Naive thymus-derived CD4-positive, alpha-beta T cell (primary cell): ENCODE measurements at regions not wholly inside any gene's neighbourhood (a gene's known extent, or its start where the extent isn't known, plus 50 kb on each side); places are given as distances from the start of the nearest gene placed in this dataset.

Experiments used
- ATAC-seq: fragments of 150-1000 bp; cut with Tn5 transposase; 2 replicates; pipeline ENCODE4 v1.10.0; 2021; ENCODE audit warnings: mild to moderate bottlenecking, moderate library complexity
- CTCF ChIA-PET: fragments of 350-600 bp; sonication (Branson Sonifier 250); formaldehyde crosslinking; loops from one replicate; lab custom pipeline; 2021; ENCODE audit warnings: antibody characterized with exemption; lab: Charles Lee
- POLR2A ChIA-PET: fragments of 350-600 bp; sonication (Branson Sonifier 250); formaldehyde crosslinking; loops from one replicate; lab custom pipeline; 2021; ENCODE audit warnings: antibody characterized with exemption, inconsistent platforms; lab: Charles Lee
- DNase-seq, 9 donors: peaks; one replicate each; pipeline versions ENCODE4 v3.0.0 to v3.0.0-alpha.2; 2020 to 2022; ENCODE audit warnings: mixed read lengths in 1 of 9
- H3K27ac ChIP-seq: one replicate; pipeline ENCODE4 v1.7.0; 2013; ENCODE audit warnings: mild to moderate bottlenecking, low read depth, low read length, moderate library complexity
- H3K27me3 ChIP-seq, 2 donors: one replicate each; pipeline ENCODE4 v1.7.0; 2013; ENCODE audit warnings: low read length in 2 of 2, mild to moderate bottlenecking in 2 of 2, moderate library complexity in 2 of 2; ENCODE audit not compliant: control insufficient read depth in 2 of 2, insufficient read depth in 2 of 2
- H3K36me3 ChIP-seq, 3 experiments: 1 replicate in 2 of 3; 2 replicates in 1 of 3; pipeline ENCODE4 v1.7.0; 2013; ENCODE audit warnings: low read length in 3 of 3, mild to moderate bottlenecking in 3 of 3, moderate library complexity in 1 of 3; ENCODE audit not compliant: insufficient read depth in 3 of 3, control insufficient read depth in 2 of 3
- H3K4me1 ChIP-seq, 2 donors: one replicate each; pipeline ENCODE4 v1.7.0; 2013; ENCODE audit warnings: low read length in 2 of 2, mild to moderate bottlenecking in 2 of 2, moderate library complexity in 1 of 2; ENCODE audit not compliant: control insufficient read depth in 2 of 2, insufficient read depth in 2 of 2
- H3K4me3 ChIP-seq: 2 replicates; pipeline ENCODE4 v1.7.0; 2013; ENCODE audit warnings: mild to moderate bottlenecking, low read length
- H3K9me3 ChIP-seq, 3 experiments: 1 replicate in 2 of 3; 2 replicates in 1 of 3; pipeline ENCODE4 v1.7.0; 2013; ENCODE audit warnings: low read length in 3 of 3; ENCODE audit not compliant: control insufficient read depth in 2 of 3
- H3K27ac Mint-ChIP-seq, 9 donors: one replicate each; pipeline ENCODE4 v1.8.0; 2020 to 2022; ENCODE audit warnings: mixed read lengths in 9 of 9, mild to moderate bottlenecking in 8 of 9, moderate library complexity in 5 of 9, inconsistent platforms in 2 of 9
- H3K27me3 Mint-ChIP-seq, 5 donors: one replicate each; pipeline ENCODE4 v1.8.0; 2021 to 2022; ENCODE audit warnings: mixed read lengths in 5 of 5, mild to moderate bottlenecking in 1 of 5
- H3K36me3 Mint-ChIP-seq, 5 donors: one replicate each; pipeline ENCODE4 v1.8.0; 2020 to 2022; ENCODE audit warnings: mixed read lengths in 5 of 5, mild to moderate bottlenecking in 3 of 5, inconsistent platforms in 1 of 5
- H3K4me1 Mint-ChIP-seq, 7 donors: one replicate each; pipeline ENCODE4 v1.8.0; 2020 to 2022; ENCODE audit warnings: mixed read lengths in 7 of 7, mild to moderate bottlenecking in 3 of 7, inconsistent platforms in 1 of 7
- H3K4me3 Mint-ChIP-seq, 10 donors: one replicate each; pipeline ENCODE4 v1.8.0; 2020 to 2022; ENCODE audit warnings: mild to moderate bottlenecking in 10 of 10, mixed read lengths in 10 of 10, moderate library complexity in 6 of 10, inconsistent platforms in 2 of 10
- H3K9me3 Mint-ChIP-seq, 11 donors: one replicate each; pipeline ENCODE4 v1.8.0; 2020 to 2022; ENCODE audit warnings: mixed read lengths in 11 of 11, mild to moderate bottlenecking in 4 of 11, inconsistent platforms in 1 of 11, moderate library complexity in 1 of 11
- intact Hi-C, 2 donors: fragments of 100-400 bp; cut with micrococcal nuclease; formaldehyde crosslinking; loops; one replicate each; pipeline ENCODE4 v1.15.1; 2023

DNA sequence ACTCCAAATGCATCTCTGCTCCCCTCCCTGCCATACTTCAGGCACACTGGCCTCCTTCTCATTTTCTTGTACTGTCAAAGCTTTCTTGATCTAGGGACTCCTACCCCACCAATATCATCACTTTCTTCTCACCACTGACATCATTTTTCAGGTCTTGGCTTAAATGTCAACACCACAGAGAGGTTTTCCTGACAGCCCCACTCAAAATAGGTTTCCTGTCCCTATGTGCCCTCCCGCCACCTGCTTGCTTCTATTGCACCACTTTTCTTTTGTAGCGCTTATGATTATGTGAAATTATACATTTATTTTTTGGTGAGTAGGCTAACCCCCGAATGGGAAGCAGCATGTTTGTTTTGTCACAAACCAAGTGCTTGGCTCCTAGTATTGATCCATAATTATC lies 164.6 kb downstream of the NDFIP2 start:
- H3K9me3 ChIP-seq = no peaks in the 10 kb centered on the region
- CTCF ChIA-PET = no interaction called here
- H3K4me3 Mint-ChIP-seq = no peak overlapping the region

DNA sequence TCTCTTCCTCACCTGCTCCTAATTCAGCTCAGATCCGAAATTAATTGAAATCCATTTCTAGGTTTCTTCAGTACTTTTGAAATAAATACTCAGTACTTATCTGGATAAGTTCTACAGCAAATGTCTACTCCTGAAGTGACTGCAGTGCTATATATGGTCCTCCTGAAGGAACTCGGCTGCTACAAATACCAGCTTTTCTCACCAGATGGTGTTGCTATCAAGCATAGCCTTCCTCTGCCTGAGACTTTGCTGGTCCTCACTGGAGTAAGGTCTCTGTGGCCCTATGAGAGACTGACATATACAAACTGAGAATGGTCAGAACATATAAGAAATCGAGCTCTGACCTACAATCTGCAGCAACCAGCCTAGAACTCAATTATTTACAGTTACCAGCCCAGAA lies 161.6 kb downstream of the NDFIP2 start:
- no peaks in the 10 kb centered on the region for H3K4me1 Mint-ChIP-seq
- Histone ChIP-seq H3K27me3 (no peaks in the 10 kb centered on the region), H3K9me3 (no peaks in the 10 kb centered on the region), H3K4me3 (no peak overlapping the region), H3K27ac (no peak overlapping the region), H3K4me1 (no peaks in the 10 kb centered on the region), H3K36me3 (no peaks in the 10 kb centered on the region)
- ATAC-seq (no peak), DNase-seq (no peak)
- POLR2A ChIA-PET = no interaction called here
- H3K4me3 Mint-ChIP-seq = no peak overlapping the region
- CTCF ChIA-PET = no interaction called here
- peaks cover 0 to 8% (median 0%) of the 10 kb centered on the region in 11 donors for H3K9me3 Mint-ChIP-seq
- H3K27me3 Mint-ChIP-seq = peaks cover 5 to 34% (median 11%) of the 10 kb centered on the region in 5 donors
- intact Hi-C loops = no loop called here
- no peaks in the 10 kb centered on the region for H3K36me3 Mint-ChIP-seq
- H3K27ac Mint-ChIP-seq = no peak overlapping the region

More for the DNA sequence above, 164.6 kb downstream of the NDFIP2 start:
- H3K27me3 ChIP-seq = no peaks in the 10 kb centered on the region
- H3K27ac Mint-ChIP-seq = no peak overlapping the region
- no peak for ATAC-seq
- no peak overlapping the region for H3K27ac ChIP-seq
- peaks cover 0 to 3% (median 0%) of the 10 kb centered on the region in 11 donors for H3K9me3 Mint-ChIP-seq
- no peaks in the 10 kb centered on the region for H3K36me3 ChIP-seq
- POLR2A ChIA-PET = no interaction called here
- intact Hi-C loops = no loop called here
- no peak overlapping the region for H3K4me3 ChIP-seq
- no peaks in the 10 kb centered on the region for H3K36me3 Mint-ChIP-seq
- H3K4me1 ChIP-seq = no peaks in the 10 kb centered on the region
- DNase-seq = no peak
- H3K4me1 Mint-ChIP-seq = no peaks in the 10 kb centered on the region
- H3K27me3 Mint-ChIP-seq = peaks cover 4 to 38% (median 11%) of the 10 kb centered on the region in 5 donors

DNA sequence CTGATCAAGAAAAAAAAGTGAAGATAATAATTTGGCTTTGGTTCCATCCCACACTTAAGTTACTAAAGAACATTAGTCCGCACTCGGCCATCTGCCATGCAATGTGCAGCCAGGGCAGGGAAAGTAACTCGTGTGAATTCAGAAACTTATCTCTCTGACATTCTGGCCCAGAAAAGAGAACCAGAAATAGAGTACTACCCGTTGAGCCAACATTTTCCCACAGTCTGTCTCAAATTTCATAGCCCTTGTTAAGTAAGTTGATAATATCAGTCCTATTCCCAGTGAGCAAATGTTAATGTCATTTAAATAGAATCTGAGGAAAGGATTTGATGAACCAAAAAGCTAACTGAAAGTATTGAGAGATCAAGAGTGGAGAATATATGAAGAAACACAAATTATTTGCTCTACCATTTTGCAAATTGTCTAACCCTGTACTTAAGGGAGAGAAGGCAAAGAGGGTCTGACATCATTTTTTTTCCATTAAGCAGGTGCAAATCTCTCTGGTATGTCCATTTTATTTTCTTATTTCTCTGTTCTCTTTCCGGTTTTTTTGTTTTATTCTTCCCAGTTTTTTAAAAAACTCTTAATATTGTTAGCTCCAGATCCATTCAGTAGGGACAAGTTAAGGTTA lies 156.3 kb downstream of the NDFIP2 start:
- Histone ChIP-seq H3K27me3 (no peaks in the 10 kb centered on the region), H3K4me1 (no peaks in the 10 kb centered on the region), H3K27ac (no peak overlapping the region), H3K36me3 (no peaks in the 10 kb centered on the region), H3K9me3 (no peaks in the 10 kb centered on the region), H3K4me3 (no peak overlapping the region)
- ATAC-seq (no peak), DNase-seq (no peak)
- H3K4me3 Mint-ChIP-seq = no peak overlapping the region
- peaks cover 0 to 8% (median 0%) of the 10 kb centered on the region in 11 donors for H3K9me3 Mint-ChIP-seq
- CTCF ChIA-PET = no interaction called here
- POLR2A ChIA-PET = no interaction called here
- no peaks in the 10 kb centered on the region for H3K4me1 Mint-ChIP-seq
- peaks cover 0 to 17% (median 11%) of the 10 kb centered on the region in 5 donors for H3K27me3 Mint-ChIP-seq
- no peak overlapping the region for H3K27ac Mint-ChIP-seq
- intact Hi-C loops = no loop called here
- no peaks in the 10 kb centered on the region for H3K36me3 Mint-ChIP-seq

DNA sequence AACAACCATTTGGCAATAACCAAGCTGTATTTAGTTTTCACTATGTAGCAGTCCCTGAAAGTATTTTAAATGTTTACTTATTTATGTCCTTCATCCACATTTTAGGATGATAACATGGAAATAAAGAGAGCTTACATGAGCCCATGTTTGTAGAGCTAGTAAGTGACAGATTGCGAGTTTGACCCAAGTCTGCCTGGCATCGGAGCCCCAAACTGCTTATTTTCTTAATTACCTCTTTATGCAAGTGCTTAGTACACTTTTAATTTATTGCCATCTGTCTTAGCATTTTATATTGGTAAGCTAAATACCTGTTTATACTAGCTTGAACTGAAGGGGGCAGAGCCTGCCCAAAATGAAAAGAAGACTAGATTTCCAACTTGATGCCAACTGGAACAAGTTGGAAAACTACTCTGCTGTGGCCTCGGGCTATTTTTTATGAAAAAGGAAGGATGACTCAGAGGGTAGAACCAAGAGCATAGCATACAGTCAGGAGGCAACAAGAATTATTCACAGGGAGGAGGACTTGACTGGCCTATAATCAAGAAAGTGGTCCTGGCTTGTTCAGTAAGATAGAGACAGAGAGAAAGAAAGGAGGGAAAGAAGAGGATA lies 150.2 kb downstream of the NDFIP2 start:
- POLR2A ChIA-PET = no interaction called here

DNA sequence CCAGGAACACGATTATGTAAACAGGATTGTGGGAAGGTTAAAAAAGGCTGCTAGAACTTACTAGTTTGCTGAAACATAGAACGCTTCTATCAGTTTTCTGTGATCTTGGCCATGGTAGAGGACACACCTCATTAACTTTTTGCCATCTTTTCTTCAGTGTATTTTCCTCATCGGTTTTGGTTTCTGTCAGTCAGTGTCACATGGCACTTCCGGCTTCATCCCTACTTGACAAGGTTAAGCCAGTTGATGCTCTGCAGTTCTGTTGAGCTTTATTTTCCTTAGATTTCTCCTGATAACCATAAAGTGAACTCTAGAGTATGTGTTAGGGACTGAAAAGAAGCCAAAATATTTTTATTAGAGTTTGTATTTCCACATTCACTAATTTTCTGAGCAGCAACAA lies 147.5 kb downstream of the NDFIP2 start:
- Mint-ChIP-seq H3K4me3 (no peak overlapping the region), H3K27ac (no peak overlapping the region), H3K9me3 (peaks cover 0 to 5% (median 0%) of the 10 kb centered on the region in 11 donors), H3K4me1 (no peaks in the 10 kb centered on the region), H3K36me3 (no peaks in the 10 kb centered on the region), H3K27me3 (peaks cover 2 to 31% (median 18%) of the 10 kb centered on the region in 5 donors)
- ChIA-PET CTCF (no interaction called here), POLR2A (no interaction called here)
- no peak for DNase-seq
- no peaks in the 10 kb centered on the region for H3K4me1 ChIP-seq
- H3K27me3 ChIP-seq = no peaks in the 10 kb centered on the region
- no peak overlapping the region for H3K4me3 ChIP-seq
- no peak for ATAC-seq
- H3K27ac ChIP-seq = no peak overlapping the region
- intact Hi-C loops = no loop called here
- H3K9me3 ChIP-seq = no peaks in the 10 kb centered on the region
- no peaks in the 10 kb centered on the region for H3K36me3 ChIP-seq

More for the DNA sequence above, 150.2 kb downstream of the NDFIP2 start:
- no peak overlapping the region for H3K4me3 ChIP-seq
- H3K27me3 ChIP-seq = no peaks in the 10 kb centered on the region
- Mint-ChIP-seq H3K4me3 (no peak overlapping the region), H3K36me3 (no peaks in the 10 kb centered on the region), H3K4me1 (no peaks in the 10 kb centered on the region), H3K27ac (no peak overlapping the region), H3K9me3 (peaks cover 0 to 5% (median 0%) of the 10 kb centered on the region in 11 donors), H3K27me3 (peaks cover 7 to 33% (median 13%) of the 10 kb centered on the region in 5 donors)
- H3K36me3 ChIP-seq = no peaks in the 10 kb centered on the region
- no peak for DNase-seq
- no peaks in the 10 kb centered on the region for H3K9me3 ChIP-seq
- no peak overlapping the region for H3K27ac ChIP-seq
- no peaks in the 10 kb centered on the region for H3K4me1 ChIP-seq
- no peak for ATAC-seq
- CTCF ChIA-PET = no interaction called here
- intact Hi-C loops = no loop called here

DNA sequence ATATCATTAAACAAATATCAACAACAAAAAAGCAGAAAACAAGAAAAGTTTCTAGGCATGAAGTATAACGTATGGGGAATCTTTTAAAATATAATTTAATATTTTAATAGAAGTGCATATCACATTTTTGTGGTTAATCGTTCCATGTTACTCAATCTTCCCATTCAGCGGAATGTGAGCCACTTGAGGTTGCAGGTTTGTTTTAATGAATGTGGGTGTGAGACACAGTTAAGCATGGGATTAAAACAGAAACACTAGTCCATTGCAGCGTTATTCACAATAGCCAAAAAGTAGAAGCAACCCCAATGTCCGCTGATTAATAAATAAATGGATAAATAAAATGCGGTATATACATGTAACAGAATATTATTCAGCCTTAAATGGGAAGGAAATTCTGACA lies 146.0 kb downstream of the NDFIP2 start:
- no peak overlapping the region for H3K4me3 Mint-ChIP-seq
- Histone ChIP-seq H3K4me3 (no peak overlapping the region), H3K27me3 (no peaks in the 10 kb centered on the region), H3K27ac (no peak overlapping the region), H3K36me3 (no peaks in the 10 kb centered on the region), H3K4me1 (no peaks in the 10 kb centered on the region), H3K9me3 (no peaks in the 10 kb centered on the region)
- no peak for ATAC-seq
- H3K27ac Mint-ChIP-seq = no peak overlapping the region
- no peaks in the 10 kb centered on the region for H3K4me1 Mint-ChIP-seq
- H3K9me3 Mint-ChIP-seq = peaks cover 0 to 4% (median 0%) of the 10 kb centered on the region in 11 donors
- intact Hi-C loops = no loop called here
- ChIA-PET CTCF (no interaction called here), POLR2A (no interaction called here)
- H3K36me3 Mint-ChIP-seq = no peaks in the 10 kb centered on the region
- peaks cover 2 to 31% (median 21%) of the 10 kb centered on the region in 5 donors for H3K27me3 Mint-ChIP-seq
- DNase-seq = no peak

DNA sequence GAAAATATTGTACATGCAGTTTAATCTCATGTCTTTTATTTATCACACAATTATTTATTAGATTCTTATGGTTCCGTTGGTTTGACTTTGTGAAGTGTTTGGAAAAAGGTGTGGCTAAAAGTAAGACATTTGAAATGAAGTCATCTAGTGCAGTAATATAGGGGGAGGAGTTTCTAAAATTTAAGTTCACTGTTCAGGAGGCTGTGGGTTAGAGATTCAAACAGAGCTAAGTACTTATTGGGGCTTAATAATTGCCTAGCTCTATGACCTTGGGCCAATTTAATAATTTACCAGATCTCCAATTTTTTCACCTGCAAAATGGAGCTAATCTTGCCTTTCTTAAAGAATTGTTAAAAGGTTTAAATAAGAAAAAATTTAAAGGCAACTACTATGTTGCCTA lies 144.6 kb downstream of the NDFIP2 start:
- CTCF ChIA-PET = no interaction called here
- intact Hi-C loops = no loop called here
- Histone ChIP-seq H3K4me1 (no peaks in the 10 kb centered on the region), H3K27ac (no peak overlapping the region), H3K9me3 (no peaks in the 10 kb centered on the region), H3K36me3 (no peaks in the 10 kb centered on the region), H3K4me3 (no peak overlapping the region), H3K27me3 (no peaks in the 10 kb centered on the region)
- peaks cover 1 to 37% (median 21%) of the 10 kb centered on the region in 5 donors for H3K27me3 Mint-ChIP-seq
- DNase-seq (no peak), ATAC-seq (no peak)
- no peaks in the 10 kb centered on the region for H3K36me3 Mint-ChIP-seq
- peaks cover 0 to 4% (median 0%) of the 10 kb centered on the region in 11 donors for H3K9me3 Mint-ChIP-seq
- H3K27ac Mint-ChIP-seq = no peak overlapping the region
- POLR2A ChIA-PET = no interaction called here
- H3K4me1 Mint-ChIP-seq = no peaks in the 10 kb centered on the region
- H3K4me3 Mint-ChIP-seq = no peak overlapping the region
